BLaER1 (cell line): ENCODE measurements at regions not wholly inside any gene's neighbourhood (a gene's known extent, or its start where the extent isn't known, plus 50 kb on each side); places are given as distances from the start of the nearest gene placed in this dataset.

Experiments
- H3K27ac ChIP-seq: shearing (Covaris generic); formaldehyde crosslinking; 2 replicates; pipeline ENCODE4 v1.8.1; 2022
- H3K27me3 ChIP-seq: shearing (Covaris generic); formaldehyde crosslinking; 2 replicates; pipeline ENCODE4 v1.8.1; 2022
- H3K36me3 ChIP-seq: shearing (Covaris generic); formaldehyde crosslinking; 2 replicates; pipeline ENCODE4 v1.8.1; 2022
- H3K4me1 ChIP-seq: shearing (Covaris generic); formaldehyde crosslinking; 2 replicates; pipeline ENCODE4 v1.8.1; 2022
- H3K4me2 ChIP-seq: shearing (Covaris generic); formaldehyde crosslinking; 2 replicates; pipeline ENCODE4 v1.8.1; 2022
- H3K4me3 ChIP-seq: shearing (Covaris generic); formaldehyde crosslinking; 2 replicates; pipeline ENCODE4 v1.8.1; 2022
- H3K9ac ChIP-seq: shearing (Covaris generic); formaldehyde crosslinking; 2 replicates; pipeline ENCODE4 v1.8.1; 2022
- H3K9me3 ChIP-seq: shearing (Covaris generic); formaldehyde crosslinking; 2 replicates; pipeline ENCODE4 v1.8.1; 2022
- H4K20me1 ChIP-seq: shearing (Covaris generic); formaldehyde crosslinking; 2 replicates; pipeline ENCODE4 v1.8.1; 2022
- Cebpa-rat ChIP-seq: shearing (Covaris generic); IDR thresholded peaks from 2 replicates; pipeline ENCODE4 v1.8.1; 2022

DNA sequence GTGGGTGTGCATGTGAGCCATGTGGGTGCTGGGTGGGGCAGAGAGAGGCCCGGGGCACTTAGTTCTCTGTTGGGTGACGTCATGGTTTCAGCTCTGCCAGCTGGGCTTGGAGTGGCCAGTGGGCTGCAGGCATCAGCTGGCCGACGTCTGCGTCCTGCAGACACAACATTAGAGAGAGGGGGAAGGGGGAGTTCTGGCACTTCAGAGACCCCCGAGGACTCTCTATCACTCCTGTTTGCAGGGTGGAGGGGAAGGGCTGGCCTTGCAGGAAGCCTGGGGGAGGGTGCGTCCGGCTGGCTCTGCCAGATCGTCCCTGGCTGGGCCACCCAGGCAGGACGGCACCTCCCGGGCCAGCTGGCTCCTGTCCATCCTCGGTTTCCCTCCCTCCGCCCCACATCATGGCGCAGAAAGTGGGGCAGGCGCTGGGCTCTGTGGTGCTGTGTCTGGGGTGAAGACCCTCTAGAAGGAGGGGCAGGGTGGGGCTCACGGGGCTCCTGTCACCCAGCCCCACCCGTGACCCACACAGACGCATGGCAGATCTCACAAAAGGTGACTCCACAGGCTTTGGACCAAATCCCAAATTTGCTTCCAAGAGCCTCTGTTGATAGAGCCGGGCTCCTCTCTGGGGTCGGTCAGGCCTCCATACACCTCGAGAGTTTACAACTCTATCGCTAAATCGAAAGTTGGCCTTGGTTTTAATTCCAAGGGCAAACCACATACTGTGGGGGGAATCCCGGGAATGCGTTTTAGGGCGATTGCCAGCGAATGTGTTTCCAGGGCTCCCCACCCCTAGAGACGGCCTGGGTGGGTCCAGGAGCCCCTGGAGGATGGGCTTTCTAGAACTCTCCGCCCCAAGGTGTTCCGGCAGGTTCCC is 73.4 kb upstream of the TTC34 start:
- Histone ChIP-seq H3K36me3 (no peaks in the 10 kb centered on the region), H3K27me3 (peaks cover 33% of the 10 kb centered on the region), H3K4me2 (no peak overlapping the region), H4K20me1 (no peaks in the 10 kb centered on the region), H3K4me3 (no peak overlapping the region), H3K27ac (no peak overlapping the region), H3K9me3 (peaks cover 19% of the 10 kb centered on the region), H3K9ac (no peak overlapping the region), H3K4me1 (peaks cover 11% of the 10 kb centered on the region)
- TF ChIP-seq Cebpa-rat, result no peak

DNA sequence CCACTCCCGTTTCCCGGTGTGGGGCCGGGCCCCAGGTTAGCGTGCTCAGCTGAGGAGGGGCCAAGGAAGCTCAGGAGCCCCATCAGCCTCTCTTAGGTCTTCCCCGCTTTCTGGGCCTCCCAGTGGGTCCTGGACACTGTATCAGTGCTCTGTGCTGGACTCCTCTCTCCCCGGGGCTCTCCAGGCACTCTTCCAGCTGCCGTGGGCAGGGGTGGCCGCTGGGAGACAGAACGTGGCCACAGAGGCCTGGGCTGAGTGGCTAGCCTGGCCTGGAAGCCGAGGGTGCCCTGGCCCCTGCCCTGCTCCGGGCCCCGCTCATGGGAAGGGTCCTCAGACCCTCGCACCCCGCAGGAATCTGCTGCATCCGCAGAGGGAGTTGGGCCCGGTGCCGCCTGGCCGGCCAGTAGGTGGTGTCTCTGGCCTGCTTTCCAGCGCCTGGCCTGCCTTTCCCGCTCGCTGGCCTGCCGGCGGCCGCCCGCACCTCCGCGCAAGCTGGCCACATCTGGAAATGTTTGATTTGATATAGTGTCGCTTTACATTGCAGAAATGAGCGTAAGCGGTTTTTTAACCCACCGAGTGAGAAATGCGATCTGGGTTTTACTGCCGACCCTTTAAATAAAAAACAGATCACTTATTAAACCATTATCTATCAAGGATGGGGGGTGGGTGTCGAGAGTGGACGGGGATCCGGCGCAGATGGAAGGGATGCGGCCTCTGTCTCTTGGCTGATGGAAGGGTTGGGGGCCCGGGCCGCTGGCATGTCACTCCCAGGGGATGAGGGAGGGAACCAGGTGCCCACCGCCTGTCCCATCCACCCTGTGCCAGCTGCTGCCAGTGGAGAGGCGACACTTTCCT is 74.4 kb upstream of the TTC34 start:
- H3K9me3 ChIP-seq, result peaks cover 14% of the 10 kb centered on the region
- no peak overlapping the region for H3K9ac ChIP-seq
- H3K27ac ChIP-seq, result no peak overlapping the region
- TF ChIP-seq Cebpa-rat, result no peak
- no peak overlapping the region for H3K4me2 ChIP-seq
- H3K27me3 ChIP-seq, result peaks cover 42% of the 10 kb centered on the region
- H3K4me1 ChIP-seq, result 0 out of 2 replicates have a peak, but pooled peaks cover 5% of the 10 kb centered on the region
- H3K4me3 ChIP-seq, result no peak overlapping the region
- no peaks in the 10 kb centered on the region for H3K36me3 ChIP-seq
- H4K20me1 ChIP-seq, result no peaks in the 10 kb centered on the region; the same call in 1 of the 2 replicates

DNA sequence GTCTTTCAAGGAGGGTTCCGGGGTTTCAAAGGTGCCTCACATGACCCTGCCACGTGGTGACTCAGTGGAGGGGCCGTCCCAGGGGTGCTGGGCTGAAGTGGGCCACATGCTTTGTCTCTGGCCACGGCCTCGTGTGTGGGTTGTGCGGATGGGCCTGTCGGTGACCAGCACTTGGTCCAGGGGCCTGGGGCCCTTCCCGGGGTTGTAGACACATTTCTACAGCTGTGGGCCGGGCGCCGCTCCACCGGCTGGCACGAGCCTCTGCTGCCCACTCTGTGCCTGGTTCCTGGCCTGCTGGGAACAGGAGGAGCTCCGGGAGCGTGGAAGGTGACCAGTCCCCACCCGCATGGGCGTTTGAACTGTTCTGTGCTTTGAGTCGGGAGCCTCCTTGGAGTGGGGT is 75.4 kb upstream of the TTC34 start:
- H3K27me3 ChIP-seq, result peaks cover 47% of the 10 kb centered on the region
- no peak overlapping the region for H3K4me3 ChIP-seq
- H3K9me3 ChIP-seq, result peaks cover 4% of the 10 kb centered on the region
- no peak overlapping the region for H3K27ac ChIP-seq
- no peaks in the 10 kb centered on the region for H3K36me3 ChIP-seq
- peaks cover 8% of the 10 kb centered on the region; the same call in 1 of the 2 replicates for H4K20me1 ChIP-seq
- 0 out of 2 replicates have a peak, but pooled peaks cover 5% of the 10 kb centered on the region for H3K4me1 ChIP-seq
- no peak for TF ChIP-seq Cebpa-rat
- no peak overlapping the region for H3K4me2 ChIP-seq
- H3K9ac ChIP-seq, result no peak overlapping the region

DNA sequence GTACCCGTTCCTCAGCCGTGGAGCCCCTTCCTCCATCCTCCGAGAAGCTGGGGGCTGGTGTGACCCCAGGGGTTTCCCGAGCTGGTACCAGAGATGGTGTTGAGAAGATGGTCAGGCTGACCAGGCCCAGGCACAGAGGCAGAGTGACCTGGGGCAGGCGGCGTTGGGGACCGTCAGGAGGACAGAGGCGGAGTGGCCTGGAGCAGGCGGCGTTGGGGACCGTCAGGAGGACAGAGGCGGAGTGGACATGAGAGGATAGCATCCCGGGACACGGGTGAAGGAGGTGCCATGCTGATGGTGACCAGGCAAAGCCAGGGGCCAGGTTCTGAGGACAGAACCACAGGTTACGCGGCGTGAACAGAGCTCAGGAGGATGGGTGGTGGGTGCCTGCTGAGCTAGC is 75.9 kb upstream of the TTC34 start:
- H3K27ac ChIP-seq, result no peak overlapping the region
- peaks cover 11% of the 10 kb centered on the region; the same call in 1 of the 2 replicates for H4K20me1 ChIP-seq
- no peak overlapping the region for H3K4me3 ChIP-seq
- 0 out of 2 replicates have a peak, but pooled peaks cover 5% of the 10 kb centered on the region for H3K4me1 ChIP-seq
- no peaks in the 10 kb centered on the region for H3K36me3 ChIP-seq
- no peak overlapping the region for H3K9ac ChIP-seq
- H3K9me3 ChIP-seq, result no peaks in the 10 kb centered on the region
- no peak for TF ChIP-seq Cebpa-rat
- H3K27me3 ChIP-seq, result peaks cover 46% of the 10 kb centered on the region
- H3K4me2 ChIP-seq, result no peak overlapping the region

DNA sequence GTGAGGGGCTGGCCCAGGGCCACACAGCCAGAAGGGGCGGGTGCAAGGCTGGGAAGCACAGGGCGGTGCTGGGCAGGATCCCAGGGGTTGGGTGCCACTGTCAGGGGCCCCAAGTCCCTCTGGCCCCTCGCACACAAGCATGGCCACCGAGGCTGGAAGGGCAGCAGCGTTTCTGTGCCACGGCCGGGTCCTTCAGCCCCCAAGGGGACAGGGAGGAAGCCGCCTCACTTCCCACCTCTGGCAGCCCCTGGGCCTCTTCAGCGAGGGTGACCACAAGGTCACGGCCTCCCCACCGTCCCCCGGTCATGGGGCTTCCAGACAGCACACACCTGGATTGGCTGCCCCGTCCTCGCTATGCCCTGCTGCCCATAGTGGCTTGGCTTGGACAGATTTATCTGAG is 77.1 kb upstream of the TTC34 start:
- peaks cover 11% of the 10 kb centered on the region; the same call in 1 of the 2 replicates for H4K20me1 ChIP-seq
- no peaks in the 10 kb centered on the region for H3K9me3 ChIP-seq
- no peak overlapping the region for H3K4me2 ChIP-seq
- H3K4me3 ChIP-seq, result no peak overlapping the region
- peaks cover 48% of the 10 kb centered on the region for H3K27me3 ChIP-seq
- no peak overlapping the region for H3K9ac ChIP-seq
- no peaks in the 10 kb centered on the region for H3K36me3 ChIP-seq
- no peak for TF ChIP-seq Cebpa-rat
- peaks cover 11% of the 10 kb centered on the region; the same call in 1 of the 2 replicates for H3K4me1 ChIP-seq
- H3K27ac ChIP-seq, result no peak overlapping the region

DNA sequence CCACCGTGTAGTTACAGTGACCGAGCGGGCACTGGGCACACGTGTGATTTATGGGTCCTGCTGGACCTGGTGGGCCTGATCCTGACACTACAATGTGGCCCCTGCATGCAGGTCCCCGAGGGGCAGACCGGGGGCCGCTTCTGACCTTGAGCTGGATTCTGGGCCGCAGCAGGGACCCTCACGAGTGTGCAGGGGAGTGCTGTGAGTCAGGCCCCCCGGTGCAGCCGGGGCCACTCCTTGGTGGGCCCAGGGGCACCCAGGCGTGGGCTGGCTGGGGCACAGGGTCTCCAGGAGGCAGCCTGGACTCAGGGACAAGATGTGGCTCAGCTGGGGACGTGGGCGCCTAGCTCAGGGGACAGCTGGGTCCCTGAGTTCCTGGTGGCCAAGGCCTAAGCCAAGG is 77.5 kb upstream of the TTC34 start:
- Histone ChIP-seq H3K36me3 (no peaks in the 10 kb centered on the region), H3K27ac (no peak overlapping the region), H3K4me1 (peaks cover 12% of the 10 kb centered on the region; the same call in 1 of the 2 replicates), H3K27me3 (peaks cover 52% of the 10 kb centered on the region), H3K4me2 (no peak overlapping the region), H3K4me3 (no peak overlapping the region), H4K20me1 (peaks cover 11% of the 10 kb centered on the region; the same call in 1 of the 2 replicates), H3K9ac (no peak overlapping the region), H3K9me3 (no peaks in the 10 kb centered on the region)
- TF ChIP-seq Cebpa-rat, result no peak

DNA sequence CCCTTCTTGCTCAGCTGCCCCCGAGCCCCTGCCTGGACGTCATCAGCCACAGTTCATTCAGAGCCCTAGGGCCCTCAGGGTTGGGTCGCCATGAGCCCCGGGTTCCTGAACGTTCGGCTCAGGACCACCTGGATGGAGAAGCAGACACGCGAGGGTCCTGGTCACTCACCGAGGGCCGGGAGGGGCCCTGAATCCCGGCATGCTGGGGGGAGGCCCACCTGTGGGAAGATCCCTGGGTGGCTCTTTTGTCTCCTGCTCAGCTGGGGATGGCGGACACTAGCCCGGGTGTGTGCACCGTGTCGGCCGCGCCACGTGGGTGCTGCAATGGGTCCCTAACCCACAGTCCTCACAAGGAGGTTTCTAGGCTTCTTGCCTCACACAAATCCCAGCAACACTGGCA is 78.1 kb upstream of the TTC34 start:
- Histone ChIP-seq H3K9ac (no peak overlapping the region), H3K4me2 (no peak overlapping the region), H3K4me1 (peaks cover 12% of the 10 kb centered on the region; the same call in 1 of the 2 replicates), H3K27me3 (peaks cover 52% of the 10 kb centered on the region), H3K36me3 (no peaks in the 10 kb centered on the region), H4K20me1 (peaks cover 11% of the 10 kb centered on the region; the same call in 1 of the 2 replicates), H3K4me3 (no peak overlapping the region), H3K9me3 (no peaks in the 10 kb centered on the region), H3K27ac (no peak overlapping the region)
- TF ChIP-seq Cebpa-rat, result no peak

DNA sequence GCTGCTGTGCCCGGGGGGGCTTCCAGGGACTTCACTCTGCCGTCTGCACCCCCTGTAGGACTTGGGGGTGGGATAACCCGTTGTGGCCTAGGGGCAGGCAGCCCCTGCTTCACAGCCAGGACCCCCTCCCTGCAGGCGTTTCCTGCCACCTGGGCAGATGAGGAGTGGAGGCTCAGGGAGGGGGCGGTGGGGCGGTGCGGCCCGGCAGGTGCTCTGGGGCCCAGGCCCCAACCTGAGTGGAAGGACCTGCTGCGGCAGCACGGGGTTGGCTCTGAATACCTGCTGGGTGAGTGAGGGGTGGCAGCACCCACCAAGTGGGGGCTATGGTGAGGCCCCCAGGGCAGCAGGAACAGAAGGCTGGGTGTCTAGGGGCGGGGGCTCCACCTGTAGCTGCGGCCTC is 78.6 kb upstream of the TTC34 start:
- no peak overlapping the region for H3K27ac ChIP-seq
- TF ChIP-seq Cebpa-rat, result no peak
- H4K20me1 ChIP-seq, result peaks cover 11% of the 10 kb centered on the region; the same call in 1 of the 2 replicates
- H3K27me3 ChIP-seq, result peaks cover 52% of the 10 kb centered on the region
- no peaks in the 10 kb centered on the region for H3K36me3 ChIP-seq
- peaks cover 12% of the 10 kb centered on the region; the same call in 1 of the 2 replicates for H3K4me1 ChIP-seq
- no peak overlapping the region for H3K4me3 ChIP-seq
- H3K9ac ChIP-seq, result no peak overlapping the region
- no peaks in the 10 kb centered on the region for H3K9me3 ChIP-seq
- no peak overlapping the region for H3K4me2 ChIP-seq

DNA sequence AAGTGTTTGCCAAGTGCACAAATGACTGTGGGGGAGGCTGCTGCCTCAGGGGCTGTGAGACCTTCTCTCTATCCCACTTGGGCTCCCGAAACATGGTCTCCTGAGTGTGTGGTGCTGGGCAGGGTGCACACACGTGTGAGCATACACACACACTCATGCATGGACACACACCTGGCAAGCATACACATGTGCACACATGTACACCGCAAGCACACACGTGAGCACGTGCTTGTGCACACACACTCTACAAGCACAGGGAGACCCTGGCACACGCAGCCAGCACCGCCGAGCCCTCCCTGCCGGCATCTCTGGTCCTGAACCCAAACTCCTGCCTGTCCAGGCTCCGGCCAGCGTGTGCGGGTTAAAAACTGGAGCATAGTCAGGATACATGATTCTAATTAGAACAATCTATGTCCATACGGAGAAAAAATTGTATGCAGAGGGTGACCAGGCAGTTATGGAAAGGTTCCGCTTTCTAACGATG is 79.4 kb upstream of the TTC34 start:
- Histone ChIP-seq H4K20me1 (peaks cover 11% of the 10 kb centered on the region; the same call in 1 of the 2 replicates), H3K4me1 (peaks cover 12% of the 10 kb centered on the region; the same call in 1 of the 2 replicates), H3K27me3 (peaks cover 57% of the 10 kb centered on the region), H3K27ac (no peak overlapping the region), H3K4me2 (no peak overlapping the region), H3K4me3 (no peak overlapping the region), H3K9ac (no peak overlapping the region), H3K36me3 (no peaks in the 10 kb centered on the region), H3K9me3 (no peaks in the 10 kb centered on the region)
- TF ChIP-seq Cebpa-rat, result no peak
